ENCODE measurements at regions not wholly inside any gene's neighbourhood (a gene's known extent, or its start where the extent isn't known, plus 50 kb on each side); places are given as distances from the start of the nearest gene placed in this dataset.

DNA sequence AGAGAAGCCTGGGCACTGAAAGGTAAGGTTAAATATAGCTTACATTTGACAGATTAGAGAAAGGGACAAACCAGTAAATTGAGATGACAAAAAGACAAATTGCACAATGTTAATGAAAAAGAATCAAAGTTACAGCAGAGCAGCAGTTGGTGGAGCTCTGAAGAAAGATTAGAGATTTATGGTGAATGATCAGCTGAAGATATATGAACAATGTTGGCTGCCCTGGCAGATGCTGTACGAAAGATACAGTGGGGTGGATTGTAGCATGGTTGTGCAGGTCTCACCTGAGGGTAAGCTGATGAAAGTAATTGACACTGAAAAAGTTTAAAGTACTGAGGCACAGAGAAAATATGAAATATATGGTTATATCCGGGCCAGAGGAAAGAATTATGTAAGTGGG lies 492.1 kb downstream of the ARHGEF28 start:
- no peak for FAIRE-seq
- no peak for DNase-seq (ENCODE audit: insufficient read length, low spot score)

DNA sequence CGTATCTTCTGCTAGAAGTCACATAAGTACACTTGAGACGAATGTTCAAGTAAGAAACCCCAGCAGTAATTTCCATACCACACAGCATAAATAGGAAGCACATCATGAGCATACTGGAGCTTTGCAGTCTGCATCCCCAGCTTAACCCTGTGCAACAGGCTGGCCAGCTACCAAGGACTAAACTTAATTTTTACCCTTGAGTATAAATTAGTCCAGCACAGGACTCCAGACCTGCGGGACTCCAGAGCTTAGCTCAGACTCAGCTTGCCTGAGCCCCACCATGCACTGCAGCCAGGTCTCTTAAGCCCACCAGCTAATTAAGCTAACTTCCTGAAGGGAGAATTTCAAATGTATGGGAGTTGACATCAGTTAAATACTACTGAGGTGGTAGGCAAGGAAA lies 491.0 kb downstream of the ARHGEF28 start:
- DNase-seq (ENCODE audit: insufficient read length, low spot score) = no peak
- no peak for FAIRE-seq

GRCh38 chr5:74116266-74116665 lies 490.3 kb downstream of the ARHGEF28 start:
- no peak for FAIRE-seq

DNA sequence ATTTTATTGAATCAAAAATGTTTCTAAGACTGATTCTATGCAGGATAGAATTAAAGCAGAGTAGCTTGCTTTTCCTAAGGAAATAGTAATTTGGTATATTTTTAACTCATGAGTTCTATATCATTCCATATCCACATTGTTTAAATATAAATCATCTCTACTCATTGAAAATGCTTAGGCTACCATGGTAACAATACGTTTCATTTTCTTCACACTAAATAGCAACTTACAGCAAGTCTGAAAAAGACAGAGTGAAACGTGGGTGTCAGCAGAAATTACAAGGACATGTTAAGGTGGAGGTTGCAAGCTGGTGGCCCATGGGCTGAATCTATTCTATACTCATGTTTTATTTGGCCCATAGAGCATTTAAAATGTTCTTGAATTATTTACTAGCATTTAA lies 487.9 kb downstream of the ARHGEF28 start:
- FAIRE-seq (no peak), DNase-seq (ENCODE audit: insufficient read length, low spot score) (no peak)

More at GRCh38 chr5:74116266-74116665, 490.3 kb downstream of the ARHGEF28 start:
- no peak for DNase-seq (ENCODE audit: insufficient read length, low spot score)

- FAIRE-seq (no peak), DNase-seq (ENCODE audit: insufficient read length, low spot score) (no peak)
Measured at GRCh38 chr5:74113196-74113540, 487.2 kb downstream of the ARHGEF28 start.

GRCh38 chr5:74112372-74113195 lies 486.6 kb downstream of the ARHGEF28 start:
- FAIRE-seq (no peak), DNase-seq (ENCODE audit: insufficient read length, low spot score) (no peak)

DNA sequence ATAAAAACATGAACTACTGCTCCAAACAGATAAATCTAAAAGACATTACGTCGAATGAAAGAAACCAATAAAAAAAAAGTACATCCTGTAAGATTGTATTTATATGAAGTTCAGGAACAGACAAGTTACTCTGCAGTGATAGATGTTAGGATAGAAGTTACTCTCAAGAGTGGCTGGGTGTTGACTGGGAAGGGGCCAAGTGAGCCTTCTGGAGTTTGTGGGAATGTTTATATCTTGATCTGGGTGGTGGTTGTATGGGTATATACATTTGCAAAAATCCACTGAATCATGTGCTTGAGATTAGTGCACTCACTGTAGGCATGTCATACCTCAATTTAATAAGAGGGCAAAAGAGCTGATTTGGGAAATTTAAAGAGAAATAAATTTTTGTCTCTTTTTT lies 485.8 kb downstream of the ARHGEF28 start:
- FAIRE-seq (no peak), DNase-seq (ENCODE audit: insufficient read length, low spot score) (no peak)

DNA sequence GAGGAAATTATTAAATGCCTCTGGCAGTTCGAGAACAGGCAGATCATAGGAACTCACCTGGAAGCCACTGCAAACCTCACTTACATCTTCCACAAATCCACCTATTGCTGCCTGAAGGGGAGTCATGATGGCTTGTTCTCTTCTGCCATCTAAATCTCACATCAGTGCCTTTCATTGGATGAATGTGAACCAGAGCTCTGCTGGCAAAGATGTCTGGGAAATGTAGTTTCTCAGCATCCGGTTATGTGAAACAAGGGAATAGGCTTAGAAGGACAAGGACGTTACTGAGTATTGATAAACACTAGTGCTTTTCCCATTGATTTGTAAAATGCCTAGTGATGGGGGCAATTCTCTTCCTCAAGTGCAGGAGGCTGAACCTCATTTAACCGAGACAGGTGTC lies 483.3 kb downstream of the ARHGEF28 start:
- DNase-seq (ENCODE audit: insufficient read length, low spot score) (no peak), FAIRE-seq (no peak)

- no peak for DNase-seq (ENCODE audit: insufficient read length, low spot score)
- FAIRE-seq = no peak
Measured at GRCh38 chr5:74107899-74108298, 481.9 kb downstream of the ARHGEF28 start.

- FAIRE-seq (no peak), DNase-seq (ENCODE audit: insufficient read length, low spot score) (no peak)
Measured at GRCh38 chr5:74105126-74105780, 479.3 kb downstream of the ARHGEF28 start.

DNA sequence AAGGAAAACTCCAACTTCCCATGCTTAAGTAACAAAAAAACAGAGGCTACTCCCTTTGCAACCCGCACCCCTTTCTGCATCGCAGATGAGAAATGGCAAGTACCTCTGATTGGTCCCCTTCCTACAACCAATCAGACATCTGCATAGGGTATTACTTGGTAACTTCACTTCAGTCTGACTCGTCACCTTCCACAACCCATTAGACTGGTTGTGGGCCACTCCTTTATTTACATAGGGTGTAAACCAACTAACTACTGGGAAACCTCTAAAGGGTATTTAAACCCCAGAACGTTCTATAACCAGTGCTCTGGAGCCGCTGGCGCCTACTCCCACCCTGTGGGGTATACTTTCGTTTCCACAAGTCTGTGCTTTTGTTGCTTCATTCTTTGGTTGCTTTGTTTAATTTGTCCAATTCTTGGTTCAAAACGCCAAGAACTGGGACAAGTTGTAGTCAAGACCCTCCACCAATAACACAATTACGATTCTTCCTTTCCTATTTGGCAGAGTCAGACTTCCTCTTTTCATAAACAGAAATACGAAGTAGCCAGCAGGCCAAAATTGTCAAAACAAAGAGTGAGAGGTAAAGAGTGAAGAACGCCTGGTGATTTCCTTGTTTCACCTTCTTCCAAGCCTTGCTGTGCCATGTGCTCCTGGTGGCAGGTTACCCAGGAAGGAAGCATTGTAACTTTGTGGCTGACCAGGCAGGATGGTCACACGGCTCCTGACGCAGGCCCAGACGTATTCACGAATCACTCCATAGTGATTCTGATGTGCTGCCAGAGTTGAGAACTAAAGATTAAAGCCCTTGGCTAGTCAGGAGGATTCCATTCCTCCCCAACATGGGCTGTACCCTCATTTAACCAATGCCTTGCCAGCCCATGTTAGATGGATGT lies 477.4 kb downstream of the ARHGEF28 start:
- DNase-seq (ENCODE audit: insufficient read length, low spot score) (no peak), FAIRE-seq (no peak)

- FAIRE-seq (no peak), DNase-seq (ENCODE audit: insufficient read length, low spot score) (no peak)
Measured at GRCh38 chr5:74100268-74100665, 474.3 kb downstream of the ARHGEF28 start.

DNA sequence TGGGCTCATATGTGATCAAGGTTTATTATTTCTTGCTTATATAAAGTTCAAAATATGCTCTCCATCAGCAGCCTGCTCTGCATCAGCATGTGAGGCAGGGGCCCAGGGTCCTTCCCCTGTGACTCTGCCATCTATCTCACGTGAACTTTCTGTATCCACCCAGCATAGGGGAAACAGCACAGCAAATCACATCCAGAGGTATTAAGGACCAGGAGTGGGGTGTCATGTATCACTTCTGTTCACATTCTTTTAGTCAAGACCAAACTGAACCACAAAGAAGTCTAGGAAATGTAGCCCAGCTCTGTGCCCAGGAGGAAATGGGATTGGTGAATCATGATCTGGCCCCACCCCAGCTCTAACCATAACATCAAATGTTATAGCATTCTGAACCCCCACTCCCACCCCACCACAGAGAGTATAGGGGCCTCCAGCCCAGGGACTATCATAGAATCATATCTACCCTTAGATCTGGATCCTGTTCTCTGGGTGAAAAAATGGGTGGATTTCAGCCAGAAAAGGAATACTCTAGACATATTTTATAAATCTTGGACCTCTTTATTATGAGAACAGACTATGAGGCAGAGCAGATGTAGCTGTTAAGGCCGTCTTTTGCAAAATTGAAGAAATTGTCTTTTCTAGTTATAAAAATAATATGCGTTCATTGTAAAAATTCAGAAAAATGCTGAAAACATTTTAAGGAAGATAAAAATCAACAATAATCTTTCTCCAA lies 473.7 kb downstream of the ARHGEF28 start:
- no peak for DNase-seq (ENCODE audit: insufficient read length, low spot score)
- no peak for FAIRE-seq

DNA sequence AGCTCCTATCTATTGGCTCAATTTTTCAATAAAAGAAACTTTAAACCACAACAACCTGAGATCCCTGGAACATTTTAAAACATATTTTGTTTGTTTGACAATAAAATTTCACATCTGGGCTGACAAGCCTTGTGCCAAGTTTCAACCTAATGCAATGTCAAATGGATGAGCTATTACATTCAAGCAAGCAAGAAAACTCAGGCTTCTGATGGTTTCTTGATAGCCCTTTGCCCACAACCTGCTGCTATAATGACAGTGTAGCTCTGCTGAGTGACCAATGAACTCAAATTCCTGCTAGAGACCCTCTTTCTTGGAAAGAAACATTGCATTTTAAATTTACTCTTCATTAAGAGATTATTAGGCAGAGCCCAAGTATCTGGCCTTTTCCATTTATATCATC lies 472.9 kb downstream of the ARHGEF28 start:
- no peak for FAIRE-seq
- no peak for DNase-seq (ENCODE audit: insufficient read length, low spot score)

DNA sequence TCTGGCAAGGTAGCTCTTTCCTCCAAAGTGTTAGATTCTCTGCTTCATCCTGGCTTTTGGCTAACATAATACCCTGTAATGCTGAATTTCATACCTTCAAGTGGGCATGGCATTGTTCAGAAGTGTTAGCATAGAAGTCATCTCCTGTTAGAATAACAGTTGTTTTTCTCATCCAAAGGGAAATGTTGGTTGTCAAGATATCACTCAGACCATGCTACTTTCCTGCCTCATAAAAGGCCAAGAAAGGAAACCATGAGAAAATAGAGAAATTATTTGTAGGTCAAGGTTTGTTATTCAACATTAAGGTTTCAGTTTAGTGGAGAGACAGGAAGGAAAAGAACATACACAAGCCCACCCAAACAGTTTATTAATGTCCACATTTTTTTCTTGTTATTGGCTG lies 472.5 kb downstream of the ARHGEF28 start:
- DNase-seq (ENCODE audit: insufficient read length, low spot score) (no peak), FAIRE-seq (peak; percentile 46)

DNA sequence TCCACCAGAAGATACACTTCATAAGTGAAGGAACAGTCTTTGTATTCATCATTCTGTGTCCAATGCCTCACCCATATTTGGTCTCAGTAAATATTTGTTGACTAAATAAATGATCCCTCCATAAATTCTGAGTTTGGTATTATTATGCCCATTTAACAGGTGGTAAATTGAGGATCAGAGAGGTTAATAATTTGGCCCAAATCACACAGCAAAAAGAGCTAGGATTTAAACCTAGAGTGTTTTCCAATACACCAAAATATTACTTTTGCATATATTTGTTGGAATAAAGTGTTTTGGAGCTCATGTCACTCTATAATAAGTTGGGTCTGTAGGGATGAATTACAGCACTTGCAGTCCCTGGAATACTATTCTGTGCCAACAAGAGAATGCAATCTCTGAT lies 470.3 kb downstream of the ARHGEF28 start:
- FAIRE-seq (no peak), DNase-seq (ENCODE audit: insufficient read length, low spot score) (no peak)

DNA sequence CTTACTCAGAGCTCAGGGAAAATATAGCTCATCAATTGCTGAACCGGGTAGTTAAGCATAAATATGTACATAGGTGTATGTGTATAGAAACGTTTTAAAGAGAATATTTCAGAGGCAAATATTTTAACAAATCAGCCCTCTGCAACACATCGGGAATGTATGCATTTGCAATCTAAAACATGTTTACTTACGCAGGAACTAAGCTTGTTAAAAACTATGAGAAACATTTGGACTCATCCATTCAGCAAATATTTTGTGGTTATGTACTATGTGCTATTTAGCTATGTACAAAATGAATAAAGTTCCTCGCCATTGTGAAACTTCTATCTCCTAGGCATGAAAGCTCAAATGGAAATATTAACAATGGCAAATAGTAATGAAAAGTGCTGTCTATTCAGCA lies 469.9 kb downstream of the ARHGEF28 start:
- FAIRE-seq = peak; percentile 36
- no peak for DNase-seq (ENCODE audit: insufficient read length, low spot score)

DNA sequence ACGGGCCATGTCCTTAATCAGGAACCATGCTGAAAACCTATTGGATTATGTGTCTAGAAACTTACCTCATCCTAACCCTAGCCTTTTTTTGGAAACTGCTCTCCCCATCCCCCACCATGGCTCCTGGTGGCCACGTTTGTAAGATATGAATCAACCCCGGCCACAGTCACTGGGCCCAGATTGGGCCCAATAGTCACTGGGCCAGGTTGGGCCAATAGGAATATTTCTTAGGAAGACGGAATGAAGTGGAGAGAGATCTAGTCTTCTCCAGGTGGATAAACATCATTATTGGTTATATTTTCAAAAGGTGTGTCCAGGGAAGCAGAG lies 468.7 kb downstream of the ARHGEF28 start:
- FAIRE-seq (no peak), DNase-seq (ENCODE audit: insufficient read length, low spot score) (no peak)

DNA sequence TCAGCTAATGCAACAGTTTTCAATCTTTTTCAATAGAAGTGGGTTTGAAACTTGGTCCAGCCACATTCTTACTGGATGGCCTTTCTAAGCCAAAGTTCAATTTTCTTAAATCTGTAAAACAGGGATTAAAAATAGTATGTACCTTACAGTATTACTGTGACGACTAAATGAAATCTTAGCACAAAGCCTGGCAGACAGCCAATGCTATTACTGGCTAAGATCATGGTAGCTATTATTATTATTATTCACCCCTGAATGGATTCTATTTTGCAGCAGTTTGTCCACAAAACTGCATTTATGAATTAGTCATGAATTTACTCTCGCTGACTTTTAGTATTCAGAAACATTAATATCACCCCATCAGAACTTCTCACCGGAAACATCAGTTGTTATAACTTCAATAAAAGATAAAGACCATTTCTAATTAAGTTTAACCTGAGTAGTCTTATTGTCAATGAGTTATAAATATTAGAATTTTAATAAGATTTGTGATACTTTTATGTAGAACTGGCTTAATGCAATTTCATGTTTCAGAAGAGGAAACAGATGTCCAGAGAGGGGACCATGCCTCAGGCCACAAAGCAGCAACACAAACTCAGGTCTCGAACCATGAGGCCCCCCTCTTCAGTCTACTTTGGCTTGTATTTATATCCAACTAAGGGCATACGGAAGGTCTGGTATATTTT lies 468.2 kb downstream of the ARHGEF28 start:
- no peak for FAIRE-seq
- DNase-seq (ENCODE audit: insufficient read length, low spot score) = no peak

DNA sequence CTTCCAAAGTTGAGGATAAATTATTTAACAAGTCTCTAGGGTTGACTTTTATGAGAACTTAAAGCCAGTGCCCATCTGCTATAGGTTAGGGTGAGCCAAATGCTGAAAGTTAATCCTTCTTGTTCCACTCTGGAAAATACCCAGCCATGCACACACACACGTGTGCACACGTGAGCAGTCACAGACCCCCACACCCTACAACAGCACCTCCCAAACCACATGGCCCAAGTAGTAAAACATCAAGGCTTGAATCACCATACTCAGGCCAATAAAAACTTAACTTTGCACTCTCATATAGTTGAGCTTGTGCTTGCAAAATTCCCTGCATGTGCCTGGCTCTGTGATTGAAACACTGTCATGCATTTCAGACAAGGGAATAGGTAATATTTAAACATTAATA lies 467.6 kb downstream of the ARHGEF28 start:
- FAIRE-seq (no peak), DNase-seq (ENCODE audit: insufficient read length, low spot score) (no peak)
